ENCODE measurements at regions not wholly inside any gene's neighbourhood (a gene's known extent, or its start where the extent isn't known, plus 50 kb on each side); places are given as distances from the start of the nearest gene placed in this dataset.

DNA sequence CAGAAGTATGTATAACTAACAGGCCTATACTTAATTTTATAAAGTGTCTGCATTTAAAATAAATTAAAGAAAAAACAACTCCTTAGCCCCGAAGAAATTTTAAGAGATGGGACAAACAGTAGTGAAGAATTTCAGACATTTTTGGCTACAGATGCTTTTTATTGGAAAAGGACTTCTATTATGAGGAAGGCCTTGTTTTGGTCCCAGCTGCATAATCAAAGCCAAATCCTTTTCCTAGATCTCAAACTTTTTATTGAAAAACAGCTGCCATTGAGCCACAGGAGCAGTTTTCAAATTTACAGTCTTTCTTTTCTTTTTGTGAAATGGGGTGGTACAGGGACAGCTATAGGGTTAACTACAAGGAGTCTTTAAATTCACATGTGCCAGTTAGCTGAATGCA, 51.3 kb upstream of the SETBP1 start:
- DNase-seq = peak in 1 of 3 donors; percentile 30

DNA sequence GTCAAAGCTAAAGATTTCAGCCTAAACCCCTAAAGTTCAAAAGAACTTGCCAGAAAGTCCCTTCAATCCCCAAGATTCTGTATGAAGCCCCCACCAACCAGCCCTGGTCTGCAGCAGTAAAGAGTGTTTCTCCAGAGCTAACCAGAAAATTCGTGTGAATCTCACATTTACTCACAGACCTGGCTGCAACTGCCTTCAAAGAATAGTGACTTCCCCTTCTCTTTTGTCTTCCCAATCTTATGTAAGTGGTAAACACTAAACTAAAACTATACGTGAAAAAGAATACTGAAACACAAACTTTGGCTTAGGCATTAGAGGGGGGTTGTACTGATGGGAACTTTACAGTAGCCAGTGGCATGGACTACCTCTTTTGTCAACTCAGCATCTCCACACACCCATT, 50.6 kb upstream of the SETBP1 start:
- DNase-seq = no peak
